ENCODE measurements at regions not wholly inside any gene's neighbourhood (a gene's known extent, or its start where the extent isn't known, plus 50 kb on each side); places are given as distances from the start of the nearest gene placed in this dataset.

GRCh38 chr5:60366489-60366888 is 333.5 kb downstream of the DEPDC1B start:
- Histone ChIP-seq H3K4me3 (replicated peaks in 1 of 3; ENCODE audit: insufficient read depth in 1 of 3, low read depth in 2 of 3, low read length in 3 of 3) (no peak overlapping the region), H3K36me3 (replicated peaks in 1 of 2; ENCODE audit: control insufficient read depth in 1 of 2, insufficient read depth in 2 of 2, low read length in 2 of 2) (no peaks in the 10 kb centered on the region), H3K27ac (ENCODE audit: extremely low read length, insufficient read depth, low read length) (no peak overlapping the region), H3K79me2 (ENCODE audit: insufficient read depth, low read length) (no peaks in the 10 kb centered on the region), H3K4me1 (ENCODE audit: insufficient read depth, low read length) (peaks cover 15% of the 10 kb centered on the region), H3K9ac (ENCODE audit: insufficient read depth, low read depth, low read length) (no peak overlapping the region), H3K27me3 (ENCODE audit: control insufficient read depth in 1 of 2, insufficient read depth in 2 of 2, low read length in 2 of 2) (no peaks in the 10 kb centered on the region), H2AFZ (ENCODE audit: low read length) (no peak overlapping the region), H3K4me2 (ENCODE audit: low read depth, low read length) (no peak overlapping the region), H3K9me3 (ENCODE audit: low read length) (no peaks in the 10 kb centered on the region), H4K20me1 (ENCODE audit: insufficient read depth, low read length) (no peaks in the 10 kb centered on the region)
- no peak for FAIRE-seq
- POLR2A ChIA-PET: no interaction called here
- 88% methylated on average over 2 of the region's 2 CpGs for WGBS (ENCODE audit: low lambda C conversion rate)
- TF ChIP-seq ZNF256 (CRISPR knock-in tag; conservative IDR thresholded peaks at IDR 0.05) (no peak), NR1H2 (CRISPR knock-in tag; IDR thresholded peaks at IDR 0.05; ENCODE audit: borderline replicate concordance, low read depth) (no peak), ZNF296 (CRISPR knock-in tag; conservative IDR thresholded peaks at IDR 0.05) (no peak), ATRX (CRISPR knock-in tag; IDR thresholded peaks at IDR 0.05; ENCODE audit: borderline replicate concordance) (no peak), ATF2 (CRISPR knock-in tag; IDR thresholded peaks at IDR 0.05) (no peak), GMEB1 (CRISPR knock-in tag; IDR thresholded peaks at IDR 0.05; ENCODE audit: borderline replicate concordance) (no peak), ZNF30 (CRISPR knock-in tag; IDR thresholded peaks at IDR 0.05) (no peak), SOX6 (IDR thresholded peaks at IDR 0.05) (no peak), SOX6 (CRISPR knock-in tag; IDR thresholded peaks at IDR 0.05) (no peak), ATF3 (CRISPR knock-in tag; IDR thresholded peaks at IDR 0.05) (no peak), IRF9 (CRISPR knock-in tag; IDR thresholded peaks at IDR 0.05; ENCODE audit: borderline replicate concordance) (no peak), MATR3 (CRISPR knock-in tag; IDR thresholded peaks at IDR 0.05) (no peak), ZBTB1 (CRISPR knock-in tag; IDR thresholded peaks at IDR 0.05; ENCODE audit: borderline replicate concordance) (no peak), FOXO4 (CRISPR knock-in tag; conservative IDR thresholded peaks at IDR 0.05) (no peak)
- BruUV-seq (replicated peaks): no TSS peak
- no peak for DNase-seq (ENCODE audit: low spot score)
- CTCF ChIA-PET (ENCODE audit: low intra/inter-chr PET ratio, low total read pairs): no interaction called here
- in situ Hi-C loops (cut with HindIII; ENCODE audit: extremely low pct_ligation_motif_present, low pct_unique_long_range_greater_than_20kb): no loop called here
- intact Hi-C loops (cut with micrococcal nuclease; ENCODE audit: unreplicated experiment): no loop called here
- no peak for ATAC-seq
